GM18505 (cell line): ENCODE measurements at regions not wholly inside any gene's neighbourhood (a gene's known extent, or its start where the extent isn't known, plus 50 kb on each side); places are given as distances from the start of the nearest gene placed in this dataset.

Source experiments
- ATAC-seq: cut with Tn5 transposase; IDR thresholded peaks from one replicate; pipeline ENCODE4 v1.9.1; 2021; ENCODE audit not compliant: unreplicated experiment
- POLR2A ChIP-seq: IDR thresholded peaks from 4 replicates; pipeline ENCODE4 v1.6.1; 2011; ENCODE audit warnings: borderline replicate concordance; ENCODE audit not compliant: insufficient read depth, insufficient read length; ENCODE audit errors: extremely low read depth

- no peak for TF ChIP-seq POLR2A
- ATAC-seq = no peak
Observed at GRCh38 chr7:106393564-106394251, 108.9 kb upstream of the NAMPT start.

GRCh38 chr7:106392590-106392989 lies 107.8 kb upstream of the NAMPT start:
- no peak for TF ChIP-seq POLR2A
- ATAC-seq = no peak

- ATAC-seq = no peak
- TF ChIP-seq POLR2A = no peak
Observed at GRCh38 chr7:106392144-106392543, 107.4 kb upstream of the NAMPT start.

- ATAC-seq = no peak
- TF ChIP-seq POLR2A = no peak
Observed at GRCh38 chr7:106386958-106387357, 102.2 kb upstream of the NAMPT start.

- no peak for TF ChIP-seq POLR2A
- ATAC-seq = no peak
Observed at GRCh38 chr7:106384373-106384772, 99.6 kb upstream of the NAMPT start.

- no peak for ATAC-seq
- TF ChIP-seq POLR2A = no peak
Observed at GRCh38 chr7:106382929-106383328, 98.1 kb upstream of the NAMPT start.

GRCh38 chr7:106382129-106382528 lies 97.3 kb upstream of the NAMPT start:
- ATAC-seq = no peak
- TF ChIP-seq POLR2A = no peak

- no peak for TF ChIP-seq POLR2A
- ATAC-seq = no peak
Observed at GRCh38 chr7:106381252-106381651, 96.5 kb upstream of the NAMPT start.

- no peak for TF ChIP-seq POLR2A
- no peak for ATAC-seq
Observed at GRCh38 chr7:106377847-106378361, 93.1 kb upstream of the NAMPT start.

GRCh38 chr7:106376026-106376799 lies 91.4 kb upstream of the NAMPT start:
- ATAC-seq = no peak
- TF ChIP-seq POLR2A = no peak

- TF ChIP-seq POLR2A = no peak
- no peak for ATAC-seq
Observed at GRCh38 chr7:106375499-106375898, 90.7 kb upstream of the NAMPT start.

GRCh38 chr7:106374437-106374836 lies 89.7 kb upstream of the NAMPT start:
- no peak for ATAC-seq
- TF ChIP-seq POLR2A = no peak

- no peak for TF ChIP-seq POLR2A
- ATAC-seq = no peak
Observed at GRCh38 chr7:106372595-106373318, 88.0 kb upstream of the NAMPT start.
